ENCODE measurements at regions not wholly inside any gene's neighbourhood (a gene's known extent, or its start where the extent isn't known, plus 50 kb on each side); places are given as distances from the start of the nearest gene placed in this dataset.

DNA sequence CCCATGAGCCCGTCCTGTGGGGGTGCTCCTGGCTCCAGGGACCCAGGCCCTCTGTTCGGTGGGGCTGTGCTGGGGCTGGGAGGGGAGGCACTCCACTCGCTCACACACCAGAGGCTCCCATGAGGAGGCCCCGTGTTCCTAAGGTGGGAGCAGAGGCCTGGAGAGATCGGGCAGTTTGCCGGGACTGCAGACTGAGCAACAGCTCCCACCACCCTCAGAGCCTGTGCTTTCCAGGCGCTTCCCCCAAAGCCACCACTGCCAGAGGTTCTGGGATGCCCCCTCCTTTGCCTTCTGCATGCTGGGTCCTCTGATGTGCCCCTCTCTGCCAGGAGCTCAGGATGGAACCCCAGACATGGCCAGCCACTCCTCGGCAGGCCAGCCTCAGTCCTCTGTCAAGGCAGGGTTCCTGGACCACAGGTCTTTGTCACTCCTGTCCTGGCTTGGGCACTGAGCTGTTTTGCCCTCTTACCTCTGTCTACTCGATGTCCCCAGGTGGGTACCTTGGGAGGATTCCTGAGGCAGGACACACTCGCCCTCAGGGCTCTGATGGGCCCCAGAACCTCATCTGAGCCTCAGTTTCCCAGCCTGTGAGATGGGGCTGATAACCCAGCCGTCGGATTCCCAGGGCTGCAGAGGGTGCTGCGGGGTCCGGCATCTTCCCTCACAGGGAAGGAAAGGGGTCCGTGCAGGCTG, 80.8 kb downstream of the TSPAN17 start:
- DNase-seq (ENCODE audit: insufficient read length, low spot score) (no peak), FAIRE-seq (no peak)
- TF ChIP-seq POLR2A (IDR thresholded peaks at IDR 0.05; ENCODE audit: low read depth, low read length): no peak

- TF ChIP-seq POLR2A (IDR thresholded peaks at IDR 0.05; ENCODE audit: low read depth, low read length): no peak
- DNase-seq (ENCODE audit: insufficient read length, low spot score) (no peak), FAIRE-seq (no peak)
Observed at GRCh38 chr5:176728831-176729251, 81.5 kb upstream of the UNC5A start.

DNA sequence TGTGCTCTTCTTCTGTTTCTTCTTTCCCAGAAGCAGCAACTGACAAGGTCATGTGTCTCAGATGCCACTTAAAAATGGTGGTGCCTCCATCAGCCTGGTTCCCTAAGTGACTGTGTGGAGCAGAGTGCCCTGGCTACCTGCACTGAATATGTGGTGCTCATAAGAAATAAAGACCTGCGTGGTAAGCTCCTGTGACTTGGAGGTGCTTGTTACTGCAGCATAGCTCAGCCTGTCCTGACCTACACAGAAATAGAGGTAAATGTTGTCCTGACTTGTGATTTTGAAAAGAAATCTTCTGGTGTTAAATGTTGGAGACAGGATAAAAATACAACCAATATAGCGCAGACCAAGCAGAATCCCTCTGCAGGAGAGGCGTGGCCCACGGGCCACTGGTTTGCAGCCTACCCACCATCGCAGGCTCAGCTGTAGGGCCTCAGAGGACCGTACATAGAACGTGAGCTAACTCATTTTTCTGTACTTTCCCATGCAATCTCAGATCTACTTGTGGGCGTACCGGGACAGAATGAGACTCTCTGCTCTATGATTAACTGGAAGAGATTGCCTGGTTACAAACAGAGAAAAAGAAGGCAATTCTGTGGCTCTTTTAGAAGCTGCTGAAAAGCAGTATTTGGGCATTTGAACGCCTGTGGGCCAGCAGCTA, 79.4 kb upstream of the UNC5A start:
- DNase-seq (ENCODE audit: insufficient read length, low spot score): no peak
- TF ChIP-seq POLR2A (IDR thresholded peaks at IDR 0.05; ENCODE audit: low read depth, low read length): no peak
- FAIRE-seq: no peak

DNA sequence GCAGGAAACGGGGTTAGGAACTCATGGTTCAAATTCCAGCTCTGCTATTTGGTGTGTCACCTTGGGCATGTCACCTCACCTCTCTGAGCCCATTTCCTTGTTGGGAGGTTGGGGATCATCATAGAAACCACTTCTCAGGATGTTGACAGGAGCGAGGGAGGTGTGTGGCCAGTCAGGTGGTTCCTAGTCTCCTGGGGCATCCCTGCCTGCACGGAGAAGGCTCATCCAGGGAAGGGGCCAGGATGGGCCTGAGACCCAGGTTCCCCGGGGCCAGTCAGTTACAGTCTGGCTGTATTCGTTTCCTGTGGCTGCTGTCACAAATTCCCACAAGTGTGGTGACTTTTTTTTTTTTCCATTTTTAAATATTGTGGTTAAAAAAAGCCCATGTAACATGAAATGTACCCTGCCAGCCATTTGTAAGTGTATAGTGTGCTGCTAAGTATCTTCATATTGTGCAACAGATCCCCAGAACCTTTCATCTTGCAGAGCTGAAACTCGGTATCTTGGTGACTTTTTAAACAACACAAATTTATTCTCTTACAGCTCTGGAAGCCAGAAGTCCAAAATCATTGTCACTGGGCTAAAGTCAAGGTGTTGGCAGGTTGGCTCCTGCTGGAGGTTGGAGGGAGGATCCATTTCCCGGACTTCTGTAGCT, 78.7 kb upstream of the UNC5A start:
- DNase-seq (ENCODE audit: insufficient read length, low spot score): no peak
- no peak for FAIRE-seq
- TF ChIP-seq POLR2A (IDR thresholded peaks at IDR 0.05; ENCODE audit: low read depth, low read length): no peak

- TF ChIP-seq POLR2A (IDR thresholded peaks at IDR 0.05; ENCODE audit: low read depth, low read length): no peak
- FAIRE-seq: no peak
- no peak for DNase-seq (ENCODE audit: insufficient read length, low spot score)
Observed at GRCh38 chr5:176732306-176732705, 78.1 kb upstream of the UNC5A start.

DNA sequence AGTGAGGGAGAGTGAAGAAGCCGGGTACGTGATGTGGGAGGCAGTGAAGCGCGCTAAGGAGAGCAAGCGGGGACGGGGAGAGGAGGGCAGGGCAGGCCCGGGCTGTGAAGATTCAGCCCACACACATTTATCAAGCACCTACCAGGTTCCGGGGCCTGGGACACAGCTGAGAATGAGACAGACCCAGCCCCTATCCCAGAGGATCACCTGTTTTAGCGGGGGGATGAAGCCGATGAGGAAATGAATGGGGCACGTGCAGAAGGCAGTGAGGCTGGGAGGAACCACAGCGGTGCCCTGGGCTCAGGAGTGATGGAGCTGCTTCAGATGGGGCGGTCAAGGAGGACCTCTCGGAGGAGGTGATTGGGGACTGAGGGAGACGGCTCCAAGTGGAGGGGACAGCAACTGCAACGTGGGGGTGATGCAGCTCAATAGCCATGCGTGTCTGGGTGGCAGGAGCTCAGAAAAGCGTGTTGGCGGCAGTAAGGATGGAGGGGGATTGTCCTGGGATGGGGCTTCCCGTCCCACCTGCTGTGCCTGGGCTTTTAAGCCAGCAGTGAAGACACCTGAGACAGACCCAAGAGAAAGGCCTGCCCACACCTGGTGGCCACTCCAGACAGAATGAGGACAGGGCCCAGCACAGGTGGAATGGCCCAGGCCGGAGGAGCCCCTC, 77.5 kb upstream of the UNC5A start:
- FAIRE-seq: no peak
- no peak for DNase-seq (ENCODE audit: insufficient read length, low spot score)
- TF ChIP-seq POLR2A (IDR thresholded peaks at IDR 0.05; ENCODE audit: low read depth, low read length): no peak

DNA sequence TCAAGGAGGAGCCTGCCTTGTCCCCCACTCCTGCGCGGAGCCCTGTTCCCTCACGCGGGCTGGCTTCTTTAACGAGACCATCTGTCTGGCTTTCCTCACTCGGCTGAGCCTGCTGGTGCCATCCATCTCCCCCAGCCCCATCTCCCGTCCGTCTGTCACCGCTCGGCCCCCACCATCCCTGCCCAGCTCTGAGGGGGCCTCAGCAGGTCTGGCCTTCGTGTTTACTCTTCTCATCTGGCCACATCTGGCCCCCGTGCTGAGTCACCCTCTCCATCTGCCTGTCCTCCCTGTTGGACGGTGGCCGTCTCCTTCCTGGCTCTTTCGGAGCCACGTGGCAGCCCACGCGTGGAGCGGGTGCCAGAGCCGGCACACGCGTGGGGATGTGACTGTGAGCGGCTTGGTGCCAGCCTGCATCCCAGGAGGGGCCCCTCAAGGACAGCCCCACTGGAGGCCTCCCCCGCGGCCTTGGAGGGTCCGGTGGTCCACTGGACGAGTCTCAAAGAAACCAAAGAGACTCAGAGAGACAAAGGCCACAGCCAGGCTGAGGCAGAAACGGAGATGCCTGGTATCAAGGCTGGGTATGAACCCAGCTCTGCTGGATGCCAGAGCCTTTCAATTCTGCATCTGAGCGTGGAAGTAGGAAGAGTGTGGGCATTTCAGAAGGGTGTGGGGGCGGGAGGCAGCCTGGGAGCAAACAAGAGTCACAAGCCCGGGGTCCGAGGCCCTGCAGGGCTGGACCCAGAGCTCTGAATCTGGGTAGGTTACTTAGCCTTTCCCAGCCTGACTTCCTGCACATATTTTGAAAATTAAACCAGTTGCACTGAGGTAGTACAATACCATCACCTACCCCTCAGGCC, 76.7 kb upstream of the UNC5A start:
- no peak for TF ChIP-seq POLR2A (IDR thresholded peaks at IDR 0.05; ENCODE audit: low read depth, low read length)
- FAIRE-seq: no peak
- no peak for DNase-seq (ENCODE audit: insufficient read length, low spot score)

- DNase-seq (ENCODE audit: insufficient read length, low spot score) (no peak), FAIRE-seq (no peak)
- TF ChIP-seq POLR2A (IDR thresholded peaks at IDR 0.05; ENCODE audit: low read depth, low read length): no peak
Observed at GRCh38 chr5:176734756-176735342, 75.5 kb upstream of the UNC5A start.

DNA sequence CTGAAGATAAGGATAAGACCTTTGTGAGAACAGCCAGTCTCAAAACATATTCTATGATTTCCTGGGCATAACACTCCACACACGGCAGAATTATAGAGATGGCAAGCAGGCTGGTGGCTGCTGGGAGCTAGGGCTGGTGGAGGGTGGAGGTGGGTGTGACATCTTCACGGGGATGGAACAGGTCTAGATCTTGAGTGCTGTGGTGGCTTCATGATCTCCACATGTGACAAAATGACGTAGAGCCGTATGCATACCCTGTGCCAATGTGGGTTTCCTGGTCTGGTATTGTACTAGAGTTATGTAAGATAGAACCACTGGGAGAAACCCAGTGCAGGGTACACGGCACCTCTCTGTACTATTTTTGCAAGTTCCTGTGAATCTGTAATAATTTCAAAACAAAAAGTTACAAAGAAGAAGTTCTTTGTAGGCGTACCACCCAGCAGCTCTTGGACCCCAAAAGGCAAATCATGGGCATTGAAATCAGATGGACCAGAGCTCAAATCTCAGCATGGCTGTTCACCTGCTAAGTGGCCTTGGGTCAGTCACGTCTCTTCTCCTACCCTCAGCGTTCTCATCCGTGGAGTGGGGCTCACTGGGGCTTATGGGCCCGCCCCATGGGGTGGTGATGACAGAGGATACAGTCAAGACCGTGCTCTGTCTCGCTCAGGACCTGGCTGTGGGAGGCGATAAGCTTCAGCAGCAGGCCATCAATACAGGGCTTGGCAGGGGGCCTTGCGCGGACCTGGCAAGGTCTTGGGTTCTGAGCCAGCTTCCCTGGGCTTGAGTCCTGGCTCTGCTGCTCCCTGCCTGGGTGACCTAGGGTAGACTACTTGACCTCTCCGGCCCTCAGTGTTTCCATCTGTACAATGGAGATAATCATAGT, 74.7 kb upstream of the UNC5A start:
- DNase-seq (ENCODE audit: insufficient read length, low spot score) (no peak), FAIRE-seq (no peak)
- no peak for TF ChIP-seq POLR2A (IDR thresholded peaks at IDR 0.05; ENCODE audit: low read depth, low read length)

GRCh38 chr5:176736301-176736930, 73.9 kb upstream of the UNC5A start:
- FAIRE-seq: no peak
- TF ChIP-seq POLR2A (IDR thresholded peaks at IDR 0.05; ENCODE audit: low read depth, low read length): no peak
- no peak for DNase-seq (ENCODE audit: insufficient read length, low spot score)

DNA sequence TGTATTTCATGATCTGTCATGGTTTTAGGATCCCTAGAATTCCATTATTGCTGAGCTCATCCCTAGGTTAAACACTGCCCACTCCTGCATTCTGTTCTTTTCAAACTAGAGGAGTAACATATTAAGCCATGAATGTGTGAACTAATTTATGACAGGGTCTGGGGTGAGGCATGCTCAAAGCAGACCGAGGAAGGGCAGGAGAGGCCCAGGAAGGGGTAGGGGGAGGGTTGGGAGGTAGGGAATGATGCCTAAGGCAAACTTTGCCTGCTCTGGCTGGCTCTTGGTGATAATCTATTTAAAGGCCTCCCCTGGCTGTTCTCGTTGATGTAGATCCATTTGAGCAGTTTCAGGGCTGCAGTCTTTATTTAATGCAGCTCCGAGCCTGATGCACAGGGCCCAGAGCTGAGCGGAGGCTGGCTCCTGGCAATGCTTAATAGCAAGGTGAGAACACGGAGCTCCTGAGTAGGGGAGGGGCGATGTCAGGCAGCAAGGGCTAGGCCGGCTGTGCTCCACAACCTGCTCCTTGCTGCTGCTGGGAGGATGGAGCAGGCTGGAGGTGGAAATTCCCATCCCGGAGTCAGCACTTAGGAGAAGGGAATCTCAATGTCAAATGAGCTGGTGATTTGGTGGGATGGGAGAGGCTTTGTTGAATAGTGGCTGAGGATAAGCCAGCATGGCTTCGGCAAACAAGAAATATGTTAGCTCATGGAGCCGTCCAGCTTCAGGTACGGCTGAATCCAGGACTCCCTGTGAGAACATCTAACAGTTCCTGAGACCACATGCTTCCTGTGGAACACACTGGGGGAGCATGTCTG, 73.2 kb upstream of the UNC5A start:
- FAIRE-seq (no peak), DNase-seq (ENCODE audit: insufficient read length, low spot score) (no peak)
- no peak for TF ChIP-seq POLR2A (IDR thresholded peaks at IDR 0.05; ENCODE audit: low read depth, low read length)
